Dendritic cell treated with granulocyte-macrophage colony-stimulating factor and Interleukin-4, amounts not matched to agents 40 ng/mL and 50 ng/mL, for 4 days (primary cell): ENCODE measurements at regions not wholly inside any gene's neighbourhood (a gene's known extent, or its start where the extent isn't known, plus 50 kb on each side); places are given as distances from the start of the nearest gene placed in this dataset.

Experiments used
- H3K27ac Mint-ChIP-seq: one replicate; pipeline ENCODE4 v1.8.0; 2022; ENCODE audit warnings: mild to moderate bottlenecking, mixed read lengths
- H3K27me3 Mint-ChIP-seq: one replicate; pipeline ENCODE4 v1.8.0; 2022; ENCODE audit warnings: mild to moderate bottlenecking, mixed read lengths
- H3K36me3 Mint-ChIP-seq: one replicate; pipeline ENCODE4 v1.8.0; 2022; ENCODE audit warnings: low read depth, mixed read lengths
- H3K4me1 Mint-ChIP-seq: one replicate; pipeline ENCODE4 v1.8.0; 2022; ENCODE audit warnings: low read depth, mixed read lengths
- H3K4me3 Mint-ChIP-seq: one replicate; pipeline ENCODE4 v1.8.0; 2022; ENCODE audit warnings: mild to moderate bottlenecking, moderate library complexity, mixed read lengths
- H3K9me3 Mint-ChIP-seq: one replicate; pipeline ENCODE4 v1.8.0; 2022; ENCODE audit warnings: mixed read lengths
- intact Hi-C: fragments of 100-400 bp; cut with micrococcal nuclease; formaldehyde crosslinking; loops from one replicate; pipeline ENCODE4 v1.15.0; 2022

- H3K4me3 Mint-ChIP-seq = no peak overlapping the region
Observed at GRCh38 chr19:23065306-23065705, 51.5 kb upstream of the ZNF730 start.

GRCh38 chr19:23062921-23063320 is 53.9 kb upstream of the ZNF730 start:
- H3K9me3 Mint-ChIP-seq = peaks cover 87% of the 10 kb centered on the region
- no peaks in the 10 kb centered on the region for H3K4me1 Mint-ChIP-seq
- H3K4me3 Mint-ChIP-seq = no peak overlapping the region
- no peaks in the 10 kb centered on the region for H3K36me3 Mint-ChIP-seq
- intact Hi-C loops = no loop called here
- H3K27ac Mint-ChIP-seq = no peak overlapping the region
- no peaks in the 10 kb centered on the region for H3K27me3 Mint-ChIP-seq

More at GRCh38 chr19:23065306-23065705, 51.5 kb upstream of the ZNF730 start:
- peaks cover 6% of the 10 kb centered on the region for H3K27me3 Mint-ChIP-seq
- peaks cover 88% of the 10 kb centered on the region for H3K9me3 Mint-ChIP-seq
- intact Hi-C loops = no loop called here
- H3K27ac Mint-ChIP-seq = no peak overlapping the region
- peaks cover 4% of the 10 kb centered on the region for H3K4me1 Mint-ChIP-seq
- H3K36me3 Mint-ChIP-seq = no peaks in the 10 kb centered on the region

DNA sequence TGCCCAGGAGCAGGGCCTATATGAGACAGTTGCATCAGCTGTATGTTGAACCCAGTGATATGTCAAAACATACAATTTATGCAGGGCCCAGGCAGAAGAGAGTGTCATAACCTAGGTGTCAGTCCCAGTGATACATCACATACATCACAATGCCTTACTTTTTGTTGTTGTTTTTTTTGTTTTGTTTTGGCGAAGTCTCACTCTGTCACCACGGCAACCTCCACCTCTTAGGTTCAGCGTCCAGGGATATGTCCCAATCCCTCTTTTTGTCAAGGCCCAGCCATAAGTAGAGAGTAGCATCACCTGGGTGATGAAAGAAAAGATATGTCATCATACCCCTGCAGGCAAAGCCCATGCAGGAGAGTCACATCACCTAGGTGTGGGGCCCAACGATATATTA is 56.8 kb upstream of the ZNF730 start:
- Mint-ChIP-seq H3K9me3 (peaks cover 83% of the 10 kb centered on the region), H3K4me1 (no peaks in the 10 kb centered on the region), H3K27ac (no peak overlapping the region), H3K4me3 (no peak overlapping the region), H3K27me3 (no peaks in the 10 kb centered on the region), H3K36me3 (no peaks in the 10 kb centered on the region)
- intact Hi-C loops = no loop called here

GRCh38 chr19:23056516-23056915 is 53.5 kb upstream of the ZNF728 start:
- H3K9me3 Mint-ChIP-seq = peaks cover 86% of the 10 kb centered on the region
- no peaks in the 10 kb centered on the region for H3K27me3 Mint-ChIP-seq
- no peak overlapping the region for H3K4me3 Mint-ChIP-seq
- no peak overlapping the region for H3K27ac Mint-ChIP-seq
- no peaks in the 10 kb centered on the region for H3K4me1 Mint-ChIP-seq
- intact Hi-C loops = no loop called here
- no peaks in the 10 kb centered on the region for H3K36me3 Mint-ChIP-seq

GRCh38 chr19:23055946-23056345 is 53.0 kb upstream of the ZNF728 start:
- Mint-ChIP-seq H3K9me3 (peaks cover 86% of the 10 kb centered on the region), H3K27ac (no peak overlapping the region), H3K27me3 (no peaks in the 10 kb centered on the region), H3K4me3 (no peak overlapping the region), H3K4me1 (no peaks in the 10 kb centered on the region), H3K36me3 (no peaks in the 10 kb centered on the region)
- intact Hi-C loops = no loop called here

DNA sequence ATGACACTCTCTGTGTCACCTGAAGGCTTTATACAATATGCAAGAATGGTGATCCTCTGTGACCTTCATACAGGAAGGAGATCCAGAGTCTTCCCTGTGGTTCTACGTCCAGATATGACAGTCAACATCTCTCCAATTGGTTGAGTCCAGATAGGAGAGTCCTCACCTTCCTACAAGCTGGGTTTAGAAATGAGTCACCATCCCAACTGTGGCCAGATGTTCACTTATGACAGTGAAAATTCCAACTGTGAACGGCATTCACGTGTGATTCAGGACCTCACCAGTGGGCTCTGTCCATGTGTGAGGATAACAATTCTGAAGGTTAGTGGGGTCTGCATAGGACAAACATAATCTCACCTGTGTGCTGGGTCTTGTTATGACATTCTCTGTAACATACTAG is 52.5 kb upstream of the ZNF728 start:
- Mint-ChIP-seq H3K9me3 (peaks cover 86% of the 10 kb centered on the region), H3K27me3 (no peaks in the 10 kb centered on the region), H3K36me3 (no peaks in the 10 kb centered on the region), H3K4me1 (no peaks in the 10 kb centered on the region), H3K4me3 (no peak overlapping the region), H3K27ac (no peak overlapping the region)
- intact Hi-C loops = no loop called here

DNA sequence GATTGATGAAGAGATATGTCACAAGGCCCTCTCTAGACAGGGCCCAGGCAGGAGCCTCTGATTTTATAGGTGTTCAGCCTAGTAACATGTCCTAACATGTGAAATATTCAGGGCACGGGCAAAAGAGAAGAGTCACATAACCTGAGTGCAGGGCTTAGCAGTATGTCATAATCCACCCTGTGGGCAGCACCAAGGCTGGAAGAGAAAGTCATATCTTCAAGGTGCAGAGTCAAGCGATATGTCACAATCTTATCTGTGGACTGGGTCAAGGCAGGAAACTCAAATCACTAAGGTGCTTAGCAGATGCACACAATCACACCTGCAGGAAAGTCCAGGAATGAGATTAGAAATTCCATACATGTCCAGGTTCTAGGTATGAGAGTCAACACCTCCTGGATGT is 51.5 kb upstream of the ZNF728 start:
- intact Hi-C loops = no loop called here
- Mint-ChIP-seq H3K4me3 (no peak overlapping the region), H3K27me3 (no peaks in the 10 kb centered on the region), H3K27ac (no peak overlapping the region), H3K4me1 (no peaks in the 10 kb centered on the region), H3K9me3 (peaks cover 84% of the 10 kb centered on the region), H3K36me3 (no peaks in the 10 kb centered on the region)
